Right lobe of liver (tissue), 6 donors: ENCODE measurements at regions not wholly inside any gene's neighbourhood (a gene's known extent, or its start where the extent isn't known, plus 50 kb on each side); places are given as distances from the start of the nearest gene placed in this dataset.

Source experiments
- ATAC-seq, 4 donors: fragments of 200-7000 bp; cut with Tn5 transposase; one replicate each; pipeline ENCODE4 v1.9.1; 2020; ENCODE audit warnings: mild to moderate bottlenecking in 4 of 4, moderate library complexity in 4 of 4
- DNase-seq, 3 donors: peaks; one replicate each; pipeline ENCODE4 v3.0.0-alpha.2; 2020
- H3K27ac ChIP-seq, 3 donors: fragments of 200-600 bp; one replicate each; pipeline ENCODE4 v1.8.0; 2022
- H3K27me3 ChIP-seq, 2 donors: fragments of 200-600 bp; one replicate each; pipeline ENCODE4 v1.8.0; 2022
- H3K36me3 ChIP-seq, 4 donors: fragments of 200-600 bp; sonication (generic) in 1 of 4; one replicate each; pipeline versions ENCODE4 v1.5.1 to v1.8.0; 2017 to 2022; ENCODE audit warnings: control low read depth in 1 of 4
- H3K4me1 ChIP-seq, 4 donors: fragments of 200-600 bp; sonication (generic) in 1 of 4; one replicate each; pipeline versions ENCODE4 v1.5.1 to v1.8.0; 2017 to 2022; ENCODE audit warnings: control low read depth in 1 of 4
- H3K4me3 ChIP-seq, 3 donors: fragments of 200-600 bp; one replicate each; pipeline ENCODE4 v1.8.0; 2022
- H3K9me3 ChIP-seq, 4 donors: fragments of 200-600 bp; sonication (generic) in 1 of 4; one replicate each; pipeline versions ENCODE4 v1.5.1 to v1.8.0; 2017 to 2022; ENCODE audit warnings: control low read depth in 1 of 4
- CTCF ChIP-seq, 4 donors: fragments of 200-600 bp in 3 of 4; fragments of 450-650 bp in 1 of 4; IDR thresholded peaks; one replicate each; pipeline versions ENCODE4 v1.5.1 to v1.8.0; 2016 to 2022; ENCODE audit warnings: antibody characterized with exemption in 4 of 4, mild to moderate bottlenecking in 2 of 4
- POLR2A ChIP-seq: fragments of 450-650 bp; IDR thresholded peaks from one replicate; pipeline ENCODE4 v1.6.1; 2017; ENCODE audit warnings: antibody characterized with exemption, mild to moderate bottlenecking
- WGBS: methylation state at CpG from one replicate; pipeline ENCODE4 v1.1.6; 2018; ENCODE audit warnings: low coverage, low lambda C conversion rate; ENCODE audit not compliant: insufficient coverage; ENCODE audit errors: missing lambda C conversion rate; 5-methylcytosine and 5-hydroxymethylcytosine counted together
- intact Hi-C, 2 donors: fragments of 100-400 bp; cut with DNase I; formaldehyde crosslinking; loops; one replicate each; pipeline versions ENCODE4 v1.11.2 to v1.14.1; 2022
- donor health status: DM: no; HTN: yes; CAD: no.
- donor health status: DM: no; HTN: no; CAD: no.
- donor health status: DM: no; HTN: no; CAD: no.
- donor health status: DM: no; HTN: yes; CAD: no.
- donor health status: DM: no; HTN: yes; CAD: no.

GRCh38 chr10:42997849-42998165, 79.1 kb upstream of the RET start:
- ATAC-seq (no peak), DNase-seq (peak in 1 of 3 donors; percentile 31)
- Histone ChIP-seq H3K27ac (no peak overlapping the region), H3K36me3 (no peaks in the 10 kb centered on the region), H3K9me3 (no peaks in the 10 kb centered on the region), H3K27me3 (no peaks in the 10 kb centered on the region), H3K4me3 (no peak overlapping the region), H3K4me1 (no peaks in the 10 kb centered on the region)
- TF ChIP-seq POLR2A (no peak), CTCF (IDR thresholded peaks at IDR 0.05) (no peak)
- WGBS: 80% methylated on average over 1 of the region's 4 CpGs
- intact Hi-C loops: no loop called here

GRCh38 chr10:42998481-42999384, 78.1 kb upstream of the RET start:
- Histone ChIP-seq H3K27me3 (no peaks in the 10 kb centered on the region), H3K4me3 (no peak overlapping the region), H3K9me3 (no peaks in the 10 kb centered on the region), H3K4me1 (no peaks in the 10 kb centered on the region), H3K27ac (no peak overlapping the region), H3K36me3 (no peaks in the 10 kb centered on the region)
- TF ChIP-seq POLR2A (no peak), CTCF (IDR thresholded peaks at IDR 0.05) (no peak)
- intact Hi-C loops: no loop called here
- DNase-seq (peak in 2 of 3 donors; percentile 37 to 42), ATAC-seq (no peak)
- WGBS: 33% methylated on average over 1 of the region's 12 CpGs

GRCh38 chr10:42999385-43000020, 77.4 kb upstream of the RET start:
- H3K36me3 ChIP-seq: no peaks in the 10 kb centered on the region
- H3K9me3 ChIP-seq: no peaks in the 10 kb centered on the region
- intact Hi-C loops: no loop called here
- H3K4me3 ChIP-seq: no peak overlapping the region
- no peaks in the 10 kb centered on the region for H3K4me1 ChIP-seq
- ATAC-seq (no peak), DNase-seq (peak in 2 of 3 donors; percentile 32)
- TF ChIP-seq CTCF (IDR thresholded peaks at IDR 0.05) (no peak), POLR2A (no peak)
- 100% methylated on average over 2 of the region's 8 CpGs for WGBS
- H3K27me3 ChIP-seq: no peaks in the 10 kb centered on the region
- no peak overlapping the region for H3K27ac ChIP-seq

GRCh38 chr10:43000021-43000411, 76.9 kb upstream of the RET start:
- Histone ChIP-seq H3K4me1 (no peaks in the 10 kb centered on the region), H3K27ac (no peak overlapping the region), H3K9me3 (no peaks in the 10 kb centered on the region), H3K36me3 (no peaks in the 10 kb centered on the region), H3K4me3 (no peak overlapping the region), H3K27me3 (no peaks in the 10 kb centered on the region)
- WGBS: 80% methylated on average over 1 of the region's 3 CpGs
- no peak for TF ChIP-seq POLR2A
- no peak for TF ChIP-seq CTCF (IDR thresholded peaks at IDR 0.05)
- ATAC-seq (no peak), DNase-seq (no peak)
- intact Hi-C loops: no loop called here
